Left ventricle myocardium superior (tissue), 1 donor: ENCODE measurements at regions not wholly inside any gene's neighbourhood (a gene's known extent, or its start where the extent isn't known, plus 50 kb on each side); places are given as distances from the start of the nearest gene placed in this dataset.
"Not testable (repeated sequence)": the region's sequence is repeated elsewhere in the genome, so short reads cannot be mapped to it uniquely, and the experiment has no call there.

Experiments
- ATAC-seq: fragments of 200-7000 bp; cut with Tn5 transposase; one replicate; pipeline ENCODE4 v1.9.1; 2020; ENCODE audit warnings: mild to moderate bottlenecking, moderate library complexity
- DNase-seq: peaks from one replicate; pipeline ENCODE4 v3.0.0-alpha.2; 2020
- intact Hi-C: fragments of 100-400 bp; cut with micrococcal nuclease; formaldehyde crosslinking; loops from one replicate; pipeline ENCODE4 v1.11.0; 2022
- donor health status: DM: no; HTN: yes; CAD: no; lungs with severe emphysema.

- intact Hi-C loops: no loop called here
- DNase-seq (no peak), ATAC-seq (no peak)
Observed at GRCh38 chr5:155625897-155626543, 612.5 kb downstream of the KIF4B start.

GRCh38 chr5:155626592-155626991 lies 613.0 kb downstream of the KIF4B start:
- DNase-seq (no peak), ATAC-seq (no peak)
- intact Hi-C loops: no loop called here

GRCh38 chr5:155628346-155628745 lies 614.8 kb downstream of the KIF4B start:
- ATAC-seq: no peak
- DNase-seq: no peak
- intact Hi-C loops: no loop called here

- ATAC-seq: no peak
Observed at GRCh38 chr5:155629597-155629996, 616.0 kb downstream of the KIF4B start.

GRCh38 chr5:155631116-155631515 lies 617.6 kb downstream of the KIF4B start:
- intact Hi-C loops: no loop called here

More at GRCh38 chr5:155629597-155629996, 616.0 kb downstream of the KIF4B start:
- intact Hi-C loops: no loop called here
- DNase-seq: no peak

GRCh38 chr5:155633338-155633957 lies 619.9 kb downstream of the KIF4B start:
- no peak for DNase-seq
- intact Hi-C loops: no loop called here
- no peak for ATAC-seq

More at GRCh38 chr5:155631116-155631515, 617.6 kb downstream of the KIF4B start:
- no peak for DNase-seq
- no peak for ATAC-seq

- intact Hi-C loops: no loop called here
- ATAC-seq: no peak
- DNase-seq: no peak
Observed at GRCh38 chr5:155649666-155650065, 636.1 kb downstream of the KIF4B start.

GRCh38 chr5:155655569-155655968 lies 642.0 kb downstream of the KIF4B start:
- intact Hi-C loops: no loop called here
- DNase-seq: no peak
- no peak for ATAC-seq

GRCh38 chr5:155661859-155662258 lies 648.3 kb downstream of the KIF4B start:
- ATAC-seq (no peak), DNase-seq (no peak)
- intact Hi-C loops: no loop called here

- DNase-seq (no peak), ATAC-seq (no peak)
- intact Hi-C loops: no loop called here
Observed at GRCh38 chr5:155665361-155665760, 651.8 kb downstream of the KIF4B start.

- intact Hi-C loops, DNase-seq, ATAC-seq: not testable (repeated sequence)
Observed at GRCh38 chr5:155672001-155672400, 655.0 kb upstream of the SGCD start.

GRCh38 chr5:155676967-155677366 lies 650.0 kb upstream of the SGCD start:
- intact Hi-C loops: no loop called here
- DNase-seq (no peak), ATAC-seq (no peak)

GRCh38 chr5:155678371-155678770 lies 648.6 kb upstream of the SGCD start:
- intact Hi-C loops: no loop called here
- no peak for ATAC-seq

GRCh38 chr5:155679530-155679929 lies 647.4 kb upstream of the SGCD start:
- no peak for ATAC-seq

More at GRCh38 chr5:155678371-155678770, 648.6 kb upstream of the SGCD start:
- DNase-seq: no peak

GRCh38 chr5:155684417-155684816 lies 642.5 kb upstream of the SGCD start:
- DNase-seq: no peak
- intact Hi-C loops: no loop called here
- ATAC-seq: no peak

More at GRCh38 chr5:155679530-155679929, 647.4 kb upstream of the SGCD start:
- DNase-seq: no peak
- intact Hi-C loops: no loop called here

GRCh38 chr5:155686131-155686530 lies 640.8 kb upstream of the SGCD start:
- intact Hi-C loops: no loop called here
- DNase-seq (no peak), ATAC-seq (no peak)

GRCh38 chr5:155689406-155689805 lies 637.6 kb upstream of the SGCD start:
- no peak for DNase-seq
- intact Hi-C loops: no loop called here
- no peak for ATAC-seq

GRCh38 chr5:155696362-155696761 lies 630.6 kb upstream of the SGCD start:
- intact Hi-C loops: no loop called here
- no peak for ATAC-seq
- DNase-seq: no peak

GRCh38 chr5:155697236-155697635 lies 629.7 kb upstream of the SGCD start:
- no peak for ATAC-seq
- intact Hi-C loops: no loop called here
- no peak for DNase-seq

- intact Hi-C loops: no loop called here
- ATAC-seq: no peak
- DNase-seq: no peak
Observed at GRCh38 chr5:155699385-155699784, 627.6 kb upstream of the SGCD start.

GRCh38 chr5:155700333-155700732 lies 626.6 kb upstream of the SGCD start:
- DNase-seq: no peak
- ATAC-seq: no peak
- intact Hi-C loops: no loop called here
